ENCODE measurements at regions not wholly inside any gene's neighbourhood (a gene's known extent, or its start where the extent isn't known, plus 50 kb on each side); places are given as distances from the start of the nearest gene placed in this dataset.

DNA sequence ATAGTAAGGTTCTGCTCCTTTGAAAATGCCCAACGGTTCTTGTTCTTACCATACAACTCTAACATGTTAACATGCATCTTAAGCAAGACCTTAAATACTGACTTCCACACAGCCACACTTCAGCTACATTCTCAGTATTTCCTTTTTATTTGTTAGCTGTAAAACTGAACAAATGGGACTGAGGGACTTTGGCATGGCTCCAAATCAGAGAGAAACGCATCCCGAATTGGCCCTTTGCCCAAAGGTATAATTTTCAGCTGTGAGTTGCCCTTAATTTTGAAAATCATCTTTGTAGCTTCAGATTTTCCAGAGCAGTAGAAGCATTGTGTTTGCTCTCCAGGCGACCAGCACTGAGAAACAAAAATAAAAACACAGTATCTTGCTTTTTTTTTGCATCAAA, 56.4 kb downstream of the NEUROD6 start:
- peaks cover 10% of the 10 kb centered on the region for H3K4me1 Mint-ChIP-seq
- TF ChIP-seq, protein P1, sequence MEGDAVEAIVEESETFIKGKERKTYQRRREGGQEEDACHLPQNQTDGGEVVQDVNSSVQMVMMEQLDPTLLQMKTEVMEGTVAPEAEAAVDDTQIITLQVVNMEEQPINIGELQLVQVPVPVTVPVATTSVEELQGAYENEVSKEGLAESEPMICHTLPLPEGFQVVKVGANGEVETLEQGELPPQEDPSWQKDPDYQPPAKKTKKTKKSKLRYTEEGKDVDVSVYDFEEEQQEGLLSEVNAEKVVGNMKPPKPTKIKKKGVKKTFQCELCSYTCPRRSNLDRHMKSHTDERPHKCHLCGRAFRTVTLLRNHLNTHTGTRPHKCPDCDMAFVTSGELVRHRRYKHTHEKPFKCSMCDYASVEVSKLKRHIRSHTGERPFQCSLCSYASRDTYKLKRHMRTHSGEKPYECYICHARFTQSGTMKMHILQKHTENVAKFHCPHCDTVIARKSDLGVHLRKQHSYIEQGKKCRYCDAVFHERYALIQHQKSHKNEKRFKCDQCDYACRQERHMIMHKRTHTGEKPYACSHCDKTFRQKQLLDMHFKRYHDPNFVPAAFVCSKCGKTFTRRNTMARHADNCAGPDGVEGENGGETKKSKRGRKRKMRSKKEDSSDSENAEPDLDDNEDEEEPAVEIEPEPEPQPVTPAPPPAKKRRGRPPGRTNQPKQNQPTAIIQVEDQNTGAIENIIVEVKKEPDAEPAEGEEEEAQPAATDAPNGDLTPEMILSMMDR (IDR thresholded peaks at IDR 0.05; ENCODE audit: unreplicated experiment in 3 of 3): no peak
- H3K4me3 Mint-ChIP-seq: no peak overlapping the region
- H3K27me3 Mint-ChIP-seq (ENCODE audit: low read depth): no peaks in the 10 kb centered on the region
- no peaks in the 10 kb centered on the region for H3K36me3 Mint-ChIP-seq (ENCODE audit: low read depth)
- no peaks in the 10 kb centered on the region for H3K9me3 Mint-ChIP-seq
- no peak overlapping the region for H3K27ac Mint-ChIP-seq

DNA sequence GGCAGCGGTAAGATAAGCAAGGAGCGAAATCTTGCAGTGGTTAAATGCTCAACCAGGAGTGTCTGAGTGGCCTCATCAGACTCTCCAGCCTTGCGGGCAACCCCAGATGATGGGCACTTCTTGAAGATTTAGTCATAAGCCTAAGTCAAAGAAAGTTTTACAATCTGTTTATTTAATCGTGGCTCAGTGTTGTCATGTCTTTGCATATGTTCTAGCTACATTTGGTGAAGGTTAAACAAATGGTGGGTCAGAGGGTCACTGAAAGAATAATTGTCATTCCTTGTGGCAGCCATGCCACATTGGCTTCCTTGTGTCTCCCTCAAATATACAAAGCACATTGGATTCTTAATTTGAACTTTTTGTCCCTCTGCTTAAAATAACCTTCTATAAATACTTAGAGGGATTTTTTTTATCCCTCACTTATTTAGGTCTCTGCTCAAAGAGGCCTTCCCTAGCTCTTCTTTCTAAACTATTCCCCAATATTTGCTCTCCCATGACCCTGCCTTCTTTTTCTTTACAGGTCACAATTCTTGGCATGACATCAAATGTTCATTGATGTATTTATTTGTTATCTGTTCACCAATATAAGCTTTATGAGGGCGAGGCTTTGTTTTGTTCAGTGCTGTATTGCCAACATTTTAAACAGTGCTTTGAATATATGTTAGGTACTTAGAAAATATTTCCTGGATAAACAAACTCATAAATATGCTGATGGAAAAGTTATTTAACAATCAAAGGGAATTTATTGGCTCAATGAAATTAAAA, 68.7 kb downstream of the NEUROD6 start:
- Mint-ChIP-seq H3K4me1 (peaks cover 5% of the 10 kb centered on the region), H3K27ac (no peak overlapping the region), H3K4me3 (no peak overlapping the region), H3K36me3 (ENCODE audit: low read depth) (no peaks in the 10 kb centered on the region), H3K9me3 (no peaks in the 10 kb centered on the region), H3K27me3 (ENCODE audit: low read depth) (no peaks in the 10 kb centered on the region)
- TF ChIP-seq, protein P1 (IDR thresholded peaks at IDR 0.05; ENCODE audit: unreplicated experiment in 3 of 3): no peak

GRCh38 chr7:31267486-31267885, 73.0 kb downstream of the NEUROD6 start:
- Mint-ChIP-seq H3K27ac (no peak overlapping the region), H3K9me3 (no peaks in the 10 kb centered on the region), H3K4me1 (peaks cover 5% of the 10 kb centered on the region), H3K4me3 (no peak overlapping the region), H3K36me3 (ENCODE audit: low read depth) (no peaks in the 10 kb centered on the region), H3K27me3 (ENCODE audit: low read depth) (no peaks in the 10 kb centered on the region)
- TF ChIP-seq, protein P1 (IDR thresholded peaks at IDR 0.05; ENCODE audit: unreplicated experiment in 3 of 3): no peak

GRCh38 chr7:31263338-31263737, 77.2 kb downstream of the NEUROD6 start:
- Mint-ChIP-seq H3K27ac (no peak overlapping the region), H3K4me1 (no peaks in the 10 kb centered on the region), H3K9me3 (no peaks in the 10 kb centered on the region), H3K27me3 (ENCODE audit: low read depth) (no peaks in the 10 kb centered on the region), H3K36me3 (ENCODE audit: low read depth) (no peaks in the 10 kb centered on the region), H3K4me3 (no peak overlapping the region)
- TF ChIP-seq, protein P1 (IDR thresholded peaks at IDR 0.05; ENCODE audit: unreplicated experiment in 3 of 3): no peak

DNA sequence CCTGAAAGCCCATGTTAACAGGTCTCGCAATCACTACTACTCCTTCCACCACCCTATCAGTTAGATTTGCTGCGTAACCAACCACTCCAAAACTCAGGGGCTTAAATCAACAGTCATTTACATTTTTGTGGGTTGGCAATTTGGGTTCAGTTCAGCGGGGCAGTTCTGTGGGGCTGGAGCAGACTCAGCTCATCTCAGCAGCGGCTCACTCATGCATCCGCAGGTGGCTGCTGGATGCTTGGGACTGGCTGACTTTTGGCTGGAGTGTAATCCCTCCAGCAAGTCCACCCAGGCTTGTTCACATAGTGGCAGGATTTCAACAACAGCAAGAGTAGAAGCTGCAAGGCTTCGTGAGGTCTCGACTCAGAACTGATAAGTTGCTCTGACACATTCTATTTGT, 79.2 kb downstream of the NEUROD6 start:
- Mint-ChIP-seq H3K36me3 (ENCODE audit: low read depth) (no peaks in the 10 kb centered on the region), H3K4me3 (no peak overlapping the region), H3K4me1 (no peaks in the 10 kb centered on the region), H3K27ac (no peak overlapping the region), H3K27me3 (ENCODE audit: low read depth) (no peaks in the 10 kb centered on the region), H3K9me3 (no peaks in the 10 kb centered on the region)
- TF ChIP-seq, protein P1 (IDR thresholded peaks at IDR 0.05; ENCODE audit: unreplicated experiment in 3 of 3): no peak

DNA sequence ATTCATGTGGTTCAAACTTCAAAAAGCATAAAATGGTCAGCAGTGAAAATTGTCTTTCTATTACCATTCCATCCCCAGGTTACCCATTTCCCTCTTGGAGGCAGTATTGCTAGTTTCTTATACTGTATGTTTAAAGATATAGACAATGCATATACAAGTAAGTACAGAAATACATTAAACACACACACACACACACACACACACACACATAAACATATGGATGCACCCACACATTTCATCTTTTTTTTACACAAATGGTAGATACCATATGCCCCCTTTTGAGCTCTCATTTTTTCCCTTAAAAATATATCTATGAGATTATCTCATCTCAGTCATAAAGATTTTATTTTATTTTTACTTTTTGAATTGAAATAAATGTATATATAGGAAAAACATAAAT, 79.7 kb downstream of the NEUROD6 start:
- H3K36me3 Mint-ChIP-seq (ENCODE audit: low read depth): no peaks in the 10 kb centered on the region
- H3K27ac Mint-ChIP-seq: no peak overlapping the region
- TF ChIP-seq, protein P1 (IDR thresholded peaks at IDR 0.05; ENCODE audit: unreplicated experiment in 3 of 3): no peak
- H3K27me3 Mint-ChIP-seq (ENCODE audit: low read depth): no peaks in the 10 kb centered on the region
- no peak overlapping the region for H3K4me3 Mint-ChIP-seq
- no peaks in the 10 kb centered on the region for H3K9me3 Mint-ChIP-seq
- H3K4me1 Mint-ChIP-seq: no peaks in the 10 kb centered on the region

Measured in nephron (organoid).